ENCODE measurements at regions not wholly inside any gene's neighbourhood (a gene's known extent, or its start where the extent isn't known, plus 50 kb on each side); places are given as distances from the start of the nearest gene placed in this dataset.

GRCh38 chr2:142591420-142591819, 286.0 kb upstream of the KYNU start:
- DNase-seq (ENCODE audit: low read depth) (no peak), FAIRE-seq (no peak)
- no peak for TF ChIP-seq CTCF (IDR thresholded peaks at IDR 0.05; ENCODE audit: insufficient read depth, low read length, severe bottlenecking)
- Histone ChIP-seq H3K36me3 (ENCODE audit: control insufficient read depth, insufficient read depth, low read length) (no peaks in the 10 kb centered on the region), H3K27me3 (ENCODE audit: control insufficient read depth, insufficient read depth, low read length) (no peaks in the 10 kb centered on the region), H3K4me3 (ENCODE audit: low read depth, low read length) (no peak overlapping the region)

DNA sequence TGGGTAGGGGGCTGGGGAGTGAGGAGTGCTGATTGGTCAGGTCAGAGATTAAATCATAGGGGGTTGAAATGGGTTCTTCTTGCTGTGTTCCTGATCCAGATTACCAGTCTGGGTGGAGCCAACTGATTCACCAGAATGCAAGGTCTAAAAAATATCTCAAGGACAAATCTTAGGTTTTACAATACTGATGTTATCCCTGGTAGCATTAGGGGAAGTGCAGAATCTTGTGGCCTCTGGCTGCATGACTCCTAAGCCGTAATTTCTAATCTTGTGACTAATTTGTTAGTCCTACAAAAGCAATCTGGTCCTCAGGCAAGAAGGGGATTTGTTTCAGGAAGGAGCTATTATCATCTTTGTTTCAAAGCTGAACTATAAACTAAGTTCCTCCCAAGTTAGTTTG, 289.2 kb upstream of the KYNU start:
- FAIRE-seq (no peak), DNase-seq (ENCODE audit: low read depth) (no peak)
- TF ChIP-seq CTCF (IDR thresholded peaks at IDR 0.05; ENCODE audit: insufficient read depth, low read length, severe bottlenecking): no peak
- H3K4me3 ChIP-seq (ENCODE audit: low read depth, low read length): no peak overlapping the region
- no peaks in the 10 kb centered on the region for H3K36me3 ChIP-seq (ENCODE audit: control insufficient read depth, insufficient read depth, low read length)
- no peaks in the 10 kb centered on the region for H3K27me3 ChIP-seq (ENCODE audit: control insufficient read depth, insufficient read depth, low read length)

- Histone ChIP-seq H3K36me3 (ENCODE audit: control insufficient read depth, insufficient read depth, low read length) (no peaks in the 10 kb centered on the region), H3K27me3 (ENCODE audit: control insufficient read depth, insufficient read depth, low read length) (no peaks in the 10 kb centered on the region), H3K4me3 (ENCODE audit: low read depth, low read length) (no peak overlapping the region)
- no peak for DNase-seq (ENCODE audit: low read depth)
- TF ChIP-seq CTCF (IDR thresholded peaks at IDR 0.05; ENCODE audit: insufficient read depth, low read length, severe bottlenecking): no peak
- FAIRE-seq: peak; percentile 36
These were observed 290.5 kb upstream of the KYNU start for GRCh38 chr2:142586693-142587580.

GRCh38 chr2:142585785-142586184, 291.7 kb upstream of the KYNU start:
- DNase-seq (ENCODE audit: low read depth) (no peak), FAIRE-seq (no peak)
- Histone ChIP-seq H3K4me3 (ENCODE audit: low read depth, low read length) (no peak overlapping the region), H3K36me3 (ENCODE audit: control insufficient read depth, insufficient read depth, low read length) (no peaks in the 10 kb centered on the region), H3K27me3 (ENCODE audit: control insufficient read depth, insufficient read depth, low read length) (no peaks in the 10 kb centered on the region)
- no peak for TF ChIP-seq CTCF (IDR thresholded peaks at IDR 0.05; ENCODE audit: insufficient read depth, low read length, severe bottlenecking)

DNA sequence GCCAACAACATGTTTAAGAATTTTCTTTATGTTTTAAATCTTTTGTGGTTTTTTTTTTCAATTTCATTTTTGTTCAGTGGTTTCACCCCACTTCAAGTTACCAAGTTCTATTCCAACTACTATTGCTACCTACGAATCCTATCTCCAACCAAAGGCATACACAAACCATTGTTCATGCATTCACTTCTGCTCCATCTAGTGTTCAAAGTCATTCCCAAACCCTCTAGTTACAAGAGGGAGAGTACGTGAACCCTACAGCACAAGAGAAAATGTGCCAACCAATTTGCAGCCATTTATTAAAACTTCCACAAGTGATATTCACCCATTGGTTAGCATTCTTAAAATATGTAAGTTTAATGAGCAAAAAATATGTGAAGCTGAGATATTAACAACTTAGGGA, 295.1 kb upstream of the KYNU start:
- Histone ChIP-seq H3K27me3 (ENCODE audit: control insufficient read depth, insufficient read depth, low read length) (no peaks in the 10 kb centered on the region), H3K36me3 (ENCODE audit: control insufficient read depth, insufficient read depth, low read length) (no peaks in the 10 kb centered on the region), H3K4me3 (ENCODE audit: low read depth, low read length) (no peak overlapping the region)
- FAIRE-seq (no peak), DNase-seq (ENCODE audit: low read depth) (no peak)
- TF ChIP-seq CTCF (IDR thresholded peaks at IDR 0.05; ENCODE audit: insufficient read depth, low read length, severe bottlenecking): no peak

- H3K27me3 ChIP-seq (ENCODE audit: control insufficient read depth, insufficient read depth, low read length): no peaks in the 10 kb centered on the region
- DNase-seq (ENCODE audit: low read depth) (no peak), FAIRE-seq (no peak)
- H3K36me3 ChIP-seq (ENCODE audit: control insufficient read depth, insufficient read depth, low read length): no peaks in the 10 kb centered on the region
- TF ChIP-seq CTCF (IDR thresholded peaks at IDR 0.05; ENCODE audit: insufficient read depth, low read length, severe bottlenecking): no peak
- no peak overlapping the region for H3K4me3 ChIP-seq (ENCODE audit: low read depth, low read length)
These were observed 296.0 kb upstream of the KYNU start for GRCh38 chr2:142581491-142581890.

All from bronchial epithelial cell (primary cell).